DMS 273 (cell line): ENCODE measurements at regions not wholly inside any gene's neighbourhood (a gene's known extent, or its start where the extent isn't known, plus 50 kb on each side); places are given as distances from the start of the nearest gene placed in this dataset.

Experiments
- DNase-seq: peaks from one replicate; lab custom pipeline; 2025; ENCODE audit not compliant: unreplicated experiment; lab: John Stamatoyannopoulos, UW

- no peak for DNase-seq
Measured at GRCh38 chr2:150627526-150627925, 140.1 kb upstream of the RND3 start.

GRCh38 chr2:150626934-150627411 is 139.5 kb upstream of the RND3 start:
- no peak for DNase-seq

- DNase-seq = no peak
Measured at GRCh38 chr2:150625741-150626140, 138.3 kb upstream of the RND3 start.

- DNase-seq = no peak
Measured at GRCh38 chr2:150625303-150625702, 137.8 kb upstream of the RND3 start.

GRCh38 chr2:150624001-150624401 is 136.5 kb upstream of the RND3 start:
- DNase-seq = peak; percentile 9

GRCh38 chr2:150621526-150622213 is 134.2 kb upstream of the RND3 start:
- DNase-seq = no peak

GRCh38 chr2:150620855-150621254 is 133.4 kb upstream of the RND3 start:
- DNase-seq = no peak

GRCh38 chr2:150620416-150620815 is 132.9 kb upstream of the RND3 start:
- DNase-seq = no peak

GRCh38 chr2:150619607-150620330 is 132.3 kb upstream of the RND3 start:
- no peak for DNase-seq

- DNase-seq = no peak
Measured at GRCh38 chr2:150618245-150618895, 130.9 kb upstream of the RND3 start.

- DNase-seq = no peak
Measured at GRCh38 chr2:150617351-150617978, 130.0 kb upstream of the RND3 start.

- no peak for DNase-seq
Measured at GRCh38 chr2:150612957-150613710, 125.7 kb upstream of the RND3 start.

GRCh38 chr2:150610670-150611279 is 123.3 kb upstream of the RND3 start:
- peak; percentile 77 for DNase-seq

GRCh38 chr2:150609831-150610582 is 122.5 kb upstream of the RND3 start:
- DNase-seq = no peak

GRCh38 chr2:150608341-150608740 is 120.9 kb upstream of the RND3 start:
- no peak for DNase-seq

- peak; percentile 31 for DNase-seq
Measured at GRCh38 chr2:150607390-150607811, 119.9 kb upstream of the RND3 start.

GRCh38 chr2:150606380-150607060 is 119.1 kb upstream of the RND3 start:
- peak; percentile 72 for DNase-seq

GRCh38 chr2:150605664-150606063 is 118.2 kb upstream of the RND3 start:
- no peak for DNase-seq
